Adipocyte (in vitro differentiated cells): ENCODE measurements at regions not wholly inside any gene's neighbourhood (a gene's known extent, or its start where the extent isn't known, plus 50 kb on each side); places are given as distances from the start of the nearest gene placed in this dataset.

Source experiments
- DNase-seq: peaks from one replicate; pipeline ENCODE4 v3.0.0-alpha.2; 2015; ENCODE audit warnings: low read depth
- H3K27me3 ChIP-seq: replicated peaks from 2 replicates; pipeline ENCODE4 v1.7.0; 2013; ENCODE audit warnings: mild to moderate bottlenecking, low read length, moderate library complexity; ENCODE audit not compliant: control insufficient read depth, insufficient read depth
- H3K36me3 ChIP-seq: 2 replicates; pipeline ENCODE4 v1.7.0; 2013; ENCODE audit warnings: low read length, mild to moderate bottlenecking, moderate library complexity; ENCODE audit not compliant: control insufficient read depth, insufficient read depth, severe bottlenecking
- H3K4me1 ChIP-seq: 2 replicates; pipeline ENCODE4 v1.7.0; 2013; ENCODE audit warnings: mild to moderate bottlenecking, low read length, moderate library complexity; ENCODE audit not compliant: control insufficient read depth, insufficient read depth
- H3K4me3 ChIP-seq: 2 replicates; pipeline ENCODE4 v1.7.0; 2013; ENCODE audit warnings: mild to moderate bottlenecking, low read length, moderate library complexity
- H3K9ac ChIP-seq: 2 replicates; pipeline ENCODE4 v1.7.0; 2013; ENCODE audit warnings: mild to moderate bottlenecking, low read length, moderate library complexity
- H3K9me3 ChIP-seq: 2 replicates; pipeline ENCODE4 v1.7.0; 2013; ENCODE audit warnings: mild to moderate bottlenecking, low read length, moderate library complexity; ENCODE audit not compliant: control insufficient read depth

DNA sequence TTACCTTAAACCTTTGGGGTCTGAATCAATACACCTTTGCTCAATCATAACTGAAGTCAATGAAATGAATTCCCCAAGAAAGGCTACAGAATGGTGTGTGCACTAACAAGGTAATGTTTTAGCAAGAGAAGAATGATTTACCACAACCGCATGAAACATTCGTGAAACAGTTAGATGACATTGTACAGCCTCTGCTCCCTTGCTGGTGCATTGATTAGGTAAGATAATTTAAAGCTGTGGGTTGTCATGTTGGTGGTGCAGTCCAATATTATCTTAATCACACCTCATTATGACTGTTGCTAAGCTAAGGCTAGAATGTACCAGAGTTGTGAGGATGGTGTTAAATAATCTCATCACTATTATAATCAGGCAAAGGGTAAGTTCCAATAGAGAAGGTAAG is 1673.2 kb upstream of the PRR20A start:
- H3K4me3 ChIP-seq: no peak overlapping the region
- no peaks in the 10 kb centered on the region for H3K27me3 ChIP-seq
- H3K9me3 ChIP-seq: no peaks in the 10 kb centered on the region
- H3K36me3 ChIP-seq: no peaks in the 10 kb centered on the region
- H3K9ac ChIP-seq: no peak overlapping the region
- H3K4me1 ChIP-seq: no peaks in the 10 kb centered on the region
- no peak for DNase-seq

DNA sequence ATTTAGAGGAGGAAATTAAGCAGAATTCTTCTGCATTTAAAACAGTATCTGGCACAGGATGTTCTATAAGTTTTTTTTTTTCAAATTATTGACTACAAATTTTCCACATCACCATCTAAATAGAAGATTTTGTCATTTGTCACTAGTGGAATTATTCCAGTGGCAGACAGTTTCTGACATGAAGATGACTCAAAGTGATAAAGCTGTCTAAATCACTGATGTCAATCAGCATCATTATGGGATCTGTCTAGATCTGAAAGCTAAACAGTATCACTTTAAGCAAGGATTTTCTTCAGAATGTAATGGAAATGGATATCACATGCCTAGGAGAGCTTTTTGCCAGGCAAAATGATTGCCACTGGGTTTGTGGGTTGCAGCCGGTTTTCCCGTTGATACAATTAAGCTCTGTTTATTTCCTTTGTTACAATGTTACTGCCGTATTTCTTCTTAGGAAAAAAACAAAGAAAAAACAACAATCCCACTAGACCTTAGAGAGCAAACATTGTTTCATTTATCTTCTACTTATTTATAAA is 1657.0 kb upstream of the PRR20A start:
- Histone ChIP-seq H3K4me1 (no peaks in the 10 kb centered on the region), H3K36me3 (no peaks in the 10 kb centered on the region), H3K9me3 (no peaks in the 10 kb centered on the region), H3K27me3 (no peaks in the 10 kb centered on the region), H3K4me3 (no peak overlapping the region), H3K9ac (no peak overlapping the region)
- DNase-seq: no peak

DNA sequence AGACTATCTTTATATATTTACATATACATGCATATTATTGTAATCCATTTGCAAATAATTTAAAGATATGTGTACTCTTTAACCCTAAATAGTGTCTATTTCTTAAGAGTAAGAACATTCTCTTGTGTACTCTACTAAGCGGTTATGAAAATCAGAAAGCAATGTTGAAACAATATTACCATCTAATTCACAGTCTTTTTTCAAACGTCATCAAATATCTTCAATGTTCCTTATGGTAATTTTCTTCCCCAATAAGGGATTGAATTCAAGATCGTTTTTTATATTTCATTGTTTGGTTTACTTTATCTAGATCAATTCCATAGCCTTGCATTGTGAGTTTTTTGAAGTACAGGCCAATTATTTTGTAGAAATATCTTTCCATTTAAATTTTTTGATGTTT is 1647.4 kb upstream of the PRR20A start:
- no peak overlapping the region for H3K9ac ChIP-seq
- DNase-seq: no peak
- no peaks in the 10 kb centered on the region for H3K36me3 ChIP-seq
- H3K4me1 ChIP-seq: no peaks in the 10 kb centered on the region
- H3K4me3 ChIP-seq: no peak overlapping the region
- no peaks in the 10 kb centered on the region for H3K9me3 ChIP-seq
- H3K27me3 ChIP-seq: no peaks in the 10 kb centered on the region

DNA sequence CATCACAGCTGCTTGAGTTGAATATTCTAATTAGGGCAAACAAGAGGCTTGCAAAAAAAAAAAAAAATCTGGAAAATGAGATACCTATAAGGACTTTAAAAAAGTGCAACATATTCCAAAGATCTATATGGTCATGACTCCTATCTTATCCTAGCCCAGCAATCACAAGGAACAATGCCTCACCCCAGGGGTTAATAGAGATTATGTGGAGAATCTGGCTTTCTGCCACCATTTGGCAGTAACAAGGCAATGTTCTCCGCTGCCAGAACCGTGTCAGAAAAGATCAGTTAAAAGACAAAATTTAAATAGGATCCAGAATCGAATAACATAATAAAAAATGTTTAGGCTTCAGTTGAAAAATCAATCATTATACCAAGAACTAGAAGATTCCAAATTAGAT is 1643.2 kb upstream of the PRR20A start:
- Histone ChIP-seq H3K4me3 (no peak overlapping the region), H3K36me3 (no peaks in the 10 kb centered on the region), H3K27me3 (no peaks in the 10 kb centered on the region), H3K4me1 (no peaks in the 10 kb centered on the region), H3K9me3 (no peaks in the 10 kb centered on the region), H3K9ac (no peak overlapping the region)
- DNase-seq: no peak

DNA sequence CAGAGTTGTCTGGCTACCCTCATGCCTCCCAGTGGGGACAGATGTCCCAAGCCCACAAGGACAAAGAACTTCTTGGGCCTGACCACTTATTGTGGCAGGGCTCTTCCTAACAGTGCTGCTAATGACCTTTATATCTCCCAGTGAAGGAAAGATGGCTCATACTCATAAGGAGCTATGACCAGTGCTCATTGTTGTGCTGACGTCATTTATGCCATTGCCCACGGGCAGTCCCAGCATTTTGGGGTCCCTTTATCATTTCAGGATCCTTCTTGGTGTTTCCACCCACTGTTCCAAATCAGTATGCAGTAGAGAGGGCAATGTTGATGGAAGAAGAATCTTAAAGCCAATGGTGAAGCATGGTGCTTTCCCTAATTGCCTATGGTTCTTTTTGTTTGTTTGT is 1640.0 kb upstream of the PRR20A start:
- Histone ChIP-seq H3K4me1 (no peaks in the 10 kb centered on the region), H3K4me3 (no peak overlapping the region), H3K27me3 (no peaks in the 10 kb centered on the region), H3K9me3 (no peaks in the 10 kb centered on the region), H3K36me3 (no peaks in the 10 kb centered on the region), H3K9ac (no peak overlapping the region)
- no peak for DNase-seq

DNA sequence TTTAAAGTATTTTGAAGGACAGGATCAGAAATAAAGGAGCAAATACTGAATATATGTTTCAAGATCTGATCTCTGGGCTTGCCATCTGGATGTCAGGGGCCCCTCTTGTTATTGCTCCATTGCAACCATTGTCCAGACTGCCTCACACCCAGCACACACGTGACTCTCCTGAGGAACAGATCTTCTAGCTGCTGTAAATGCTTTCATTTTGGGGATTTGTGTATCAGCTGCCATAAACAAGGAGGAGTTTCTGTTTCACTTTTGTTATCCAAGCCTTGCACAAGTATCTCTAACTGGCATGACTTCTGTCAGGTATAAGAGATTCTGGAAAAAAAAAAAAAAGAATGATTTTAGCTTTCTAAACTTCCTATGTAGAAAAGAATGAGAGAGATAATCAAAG is 1624.1 kb upstream of the PRR20A start:
- Histone ChIP-seq H3K9me3 (no peaks in the 10 kb centered on the region), H3K36me3 (no peaks in the 10 kb centered on the region)

DNA sequence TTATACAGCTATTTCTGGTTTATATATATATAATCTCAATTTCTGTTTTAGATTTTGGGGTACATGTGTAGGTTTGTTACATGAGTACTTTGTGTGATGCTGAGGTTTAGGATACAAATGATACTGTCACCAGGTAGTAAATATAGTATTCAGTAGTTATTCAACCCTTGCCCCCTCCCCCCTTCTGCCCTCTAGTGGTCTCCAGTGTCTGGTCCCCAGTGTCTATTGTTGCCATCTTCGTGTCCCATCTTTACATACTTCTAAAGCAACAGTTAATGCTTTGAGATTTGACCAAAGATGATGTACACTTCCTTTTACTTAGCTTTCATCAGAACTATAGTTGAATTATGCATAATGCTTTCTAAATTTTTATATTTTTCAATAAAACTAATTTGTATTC is 1623.4 kb upstream of the PRR20A start:
- no peak for DNase-seq
- Histone ChIP-seq H3K9me3 (no peaks in the 10 kb centered on the region), H3K36me3 (no peaks in the 10 kb centered on the region), H3K4me1 (no peaks in the 10 kb centered on the region), H3K27me3 (no peaks in the 10 kb centered on the region), H3K4me3 (no peak overlapping the region), H3K9ac (no peak overlapping the region)

More for the DNA sequence above, 1624.1 kb upstream of the PRR20A start:
- no peak for DNase-seq
- Histone ChIP-seq H3K27me3 (no peaks in the 10 kb centered on the region), H3K4me1 (no peaks in the 10 kb centered on the region), H3K4me3 (no peak overlapping the region), H3K9ac (no peak overlapping the region)

DNA sequence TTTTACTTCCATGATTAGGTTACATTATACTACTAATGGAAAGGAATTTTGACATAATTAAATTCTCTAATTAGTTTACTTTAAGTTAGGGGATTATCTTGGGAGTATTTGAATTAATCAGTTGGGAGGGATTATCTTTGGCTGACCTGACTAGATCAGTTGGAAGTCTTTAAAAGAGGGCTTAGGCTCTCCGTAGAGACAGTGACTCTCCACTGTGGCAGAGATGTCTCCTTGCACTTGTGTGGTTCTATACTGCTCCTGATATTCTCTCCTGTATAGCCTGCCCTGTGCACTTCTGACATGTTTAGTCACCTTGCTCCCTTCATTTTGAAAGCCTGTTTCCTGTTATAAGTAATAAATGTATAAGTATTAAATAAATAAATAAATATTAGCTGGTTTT is 1612.3 kb upstream of the PRR20A start:
- Histone ChIP-seq H3K27me3 (no peaks in the 10 kb centered on the region), H3K4me1 (no peaks in the 10 kb centered on the region), H3K9ac (no peak overlapping the region), H3K36me3 (no peaks in the 10 kb centered on the region), H3K4me3 (no peak overlapping the region), H3K9me3 (peaks cover 8% of the 10 kb centered on the region)
- DNase-seq: no peak

DNA sequence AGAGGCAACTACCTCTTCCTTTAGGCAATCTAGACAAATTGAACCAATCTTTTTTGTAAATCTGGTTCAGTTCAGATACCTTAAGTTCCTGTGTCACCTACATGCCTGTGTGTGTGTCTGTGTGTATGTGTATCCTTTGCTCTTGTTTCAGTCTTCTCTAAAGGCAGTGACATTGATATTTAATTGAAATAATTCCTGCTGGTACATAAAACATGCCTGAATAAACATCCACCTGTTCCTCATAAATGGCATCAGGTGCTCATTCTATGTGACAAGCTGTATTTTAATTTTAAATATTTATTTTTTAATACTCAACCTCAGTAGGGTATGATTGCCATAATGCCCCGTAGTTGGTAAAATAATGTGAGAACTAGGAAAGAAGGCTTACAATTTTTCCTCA is 1606.4 kb upstream of the PRR20A start:
- Histone ChIP-seq H3K9me3 (peaks cover 10% of the 10 kb centered on the region), H3K4me1 (no peaks in the 10 kb centered on the region), H3K9ac (no peak overlapping the region), H3K4me3 (no peak overlapping the region), H3K36me3 (no peaks in the 10 kb centered on the region), H3K27me3 (no peaks in the 10 kb centered on the region)
- no peak for DNase-seq

DNA sequence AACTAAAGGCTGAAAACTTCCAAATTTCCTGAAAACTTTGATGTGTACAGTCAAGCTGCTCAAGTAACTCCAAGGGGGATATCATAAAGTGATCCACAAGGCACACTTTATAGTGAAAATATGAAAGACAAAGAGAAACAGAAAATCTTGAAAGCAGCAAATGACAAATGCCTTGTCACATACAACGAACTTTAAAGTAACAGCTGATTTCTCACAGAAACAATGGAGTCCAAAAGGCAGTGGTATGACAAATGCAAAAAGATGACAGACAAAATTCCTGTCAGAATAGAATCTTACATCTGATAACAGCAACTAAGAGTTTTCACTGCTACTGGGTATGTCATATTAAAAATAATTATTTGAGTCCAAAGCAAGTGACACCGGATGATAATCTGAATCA is 1602.3 kb upstream of the PRR20A start:
- no peak overlapping the region for H3K4me3 ChIP-seq
- H3K9me3 ChIP-seq: peaks cover 10% of the 10 kb centered on the region
- no peaks in the 10 kb centered on the region for H3K36me3 ChIP-seq
- DNase-seq: no peak
- H3K27me3 ChIP-seq: no peaks in the 10 kb centered on the region
- no peaks in the 10 kb centered on the region for H3K4me1 ChIP-seq
- H3K9ac ChIP-seq: no peak overlapping the region

DNA sequence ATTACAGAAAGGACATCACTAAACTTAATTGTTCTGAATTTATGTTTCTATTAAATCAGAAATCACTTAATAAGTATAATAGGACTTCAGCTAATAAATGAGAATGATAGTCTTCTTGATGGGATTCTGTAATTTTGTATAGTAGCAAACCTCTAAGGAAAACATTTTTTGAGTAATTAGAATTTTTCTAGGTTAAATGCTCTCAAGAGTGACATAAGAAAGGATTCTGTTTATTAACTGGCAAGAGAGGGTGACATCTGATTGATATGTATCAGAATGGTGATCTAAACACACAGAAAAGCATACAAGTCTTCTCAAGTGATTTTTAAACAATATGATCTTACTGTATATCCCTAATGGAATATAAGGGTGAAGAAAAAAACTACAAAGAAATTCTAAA is 1597.7 kb upstream of the PRR20A start:
- DNase-seq: no peak
- Histone ChIP-seq H3K4me1 (no peaks in the 10 kb centered on the region), H3K4me3 (no peak overlapping the region), H3K9ac (no peak overlapping the region), H3K9me3 (peaks cover 9% of the 10 kb centered on the region), H3K36me3 (no peaks in the 10 kb centered on the region), H3K27me3 (no peaks in the 10 kb centered on the region)

DNA sequence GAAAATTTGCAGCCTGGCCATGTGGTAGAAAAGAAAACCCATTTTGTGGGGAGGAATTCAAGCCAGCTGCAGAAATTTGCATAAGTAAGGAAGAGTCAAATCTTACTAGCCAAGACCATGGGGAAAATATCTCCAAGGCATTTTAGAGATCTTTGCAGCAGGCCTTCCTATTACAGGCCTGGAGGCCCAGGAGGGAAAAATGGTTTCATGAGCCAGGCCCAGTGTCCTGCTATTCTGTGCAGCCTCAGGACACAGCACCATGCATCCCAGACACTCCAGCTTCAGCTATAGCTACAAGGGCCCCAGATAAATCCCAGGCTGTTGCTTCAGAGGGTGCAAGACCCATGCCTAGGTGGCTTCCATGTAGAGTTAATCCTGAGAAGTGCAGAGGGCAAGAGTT is 1590.1 kb upstream of the PRR20A start:
- H3K4me1 ChIP-seq: no peaks in the 10 kb centered on the region
- no peaks in the 10 kb centered on the region for H3K36me3 ChIP-seq
- peaks cover 2% of the 10 kb centered on the region for H3K9me3 ChIP-seq
- H3K27me3 ChIP-seq: no peaks in the 10 kb centered on the region
- no peak overlapping the region for H3K4me3 ChIP-seq
- no peak for DNase-seq
- H3K9ac ChIP-seq: no peak overlapping the region
